ENCODE measurements at regions not wholly inside any gene's neighbourhood (a gene's known extent, or its start where the extent isn't known, plus 50 kb on each side); places are given as distances from the start of the nearest gene placed in this dataset.

- POLR2A ChIA-PET, result no interaction called here
- H3K27me3 ChIP-seq (ENCODE audit: insufficient read depth), result peaks cover 30% of the 10 kb centered on the region
Measured at GRCh38 chr20:51080516-51080915, 57.6 kb upstream of the KCNG1 start.

DNA sequence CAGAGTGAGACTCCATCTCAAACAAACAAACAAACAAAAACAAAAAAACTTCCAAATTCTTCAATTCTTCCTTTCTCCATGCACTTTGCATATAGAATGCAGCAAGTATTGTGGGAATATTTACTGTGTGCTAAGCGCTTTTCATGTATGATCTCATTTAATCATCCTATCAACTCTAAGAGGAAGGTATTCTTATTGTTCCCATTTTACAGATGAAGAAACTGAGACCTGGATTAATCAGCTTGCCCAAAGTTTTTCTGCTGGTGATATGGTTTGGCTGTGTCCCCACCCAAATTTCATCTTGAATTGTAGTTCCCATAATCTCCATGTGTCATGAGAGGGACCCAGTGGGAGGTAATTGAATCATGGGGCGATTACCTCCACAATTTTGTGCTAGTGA, 56.6 kb upstream of the KCNG1 start:
- Histone ChIP-seq H3K4me3 (ENCODE audit: low read depth in 2 of 2, low read length in 1 of 2) (no peak overlapping the region), H3K27ac (ENCODE audit: low read depth in 2 of 2, low read length in 1 of 2) (no peak overlapping the region), H3K9me2 (no peaks in the 10 kb centered on the region), H3K9me3 (no peaks in the 10 kb centered on the region), H3K79me2 (ENCODE audit: insufficient read depth) (no peaks in the 10 kb centered on the region), H2AFZ (ENCODE audit: low read depth) (no peak overlapping the region), H3K36me3 (replicated peaks in 1 of 2; ENCODE audit: control insufficient read depth in 1 of 2, insufficient read depth in 2 of 2, low read length in 1 of 2) (no peaks in the 10 kb centered on the region), H3K4me2 (no peak overlapping the region), H3F3A (replicated peaks; ENCODE audit: insufficient read depth) (no peaks in the 10 kb centered on the region), H3K27me3 (ENCODE audit: insufficient read depth) (peaks cover 27% of the 10 kb centered on the region), H4K20me1 (ENCODE audit: insufficient read depth) (no peaks in the 10 kb centered on the region), H3K4me1 (ENCODE audit: control insufficient read depth in 1 of 2, insufficient read depth in 2 of 2, low read depth in 1 of 2, low read length in 1 of 2) (peaks cover 0 to 20% of the 10 kb centered on the region in 2 experiments; a peak in 1 of 4 replicates), H3K9ac (no peak overlapping the region)
- 68% methylated on average over 2 of the region's 2 CpGs for WGBS (ENCODE audit: low lambda C conversion rate)
- no peak for TF ChIP-seq SIN3A (IDR thresholded peaks at IDR 0.05; ENCODE audit: borderline replicate concordance, low read depth, low read length)
- TF ChIP-seq MXI1 (IDR thresholded peaks at IDR 0.05; ENCODE audit: low read depth, low read length), result no peak
- no peak for TF ChIP-seq YY1 (IDR thresholded peaks at IDR 0.05; ENCODE audit: low read depth)
- TF ChIP-seq MAX (IDR thresholded peaks at IDR 0.05; ENCODE audit: low read depth), result no peak
- TF ChIP-seq RAD21 (IDR thresholded peaks at IDR 0.05; ENCODE audit: low read length), result no peak
- TF ChIP-seq RCOR1 (IDR thresholded peaks at IDR 0.05; ENCODE audit: low read length), result no peak
- no peak for TF ChIP-seq FOXJ3 (CRISPR knock-in tag; IDR thresholded peaks at IDR 0.05)
- no peak for TF ChIP-seq GABPA (IDR thresholded peaks at IDR 0.05; ENCODE audit: low read depth)
- TF ChIP-seq FOXM1 (IDR thresholded peaks at IDR 0.05; ENCODE audit: low read depth), result no peak
- TF ChIP-seq ELF1 (IDR thresholded peaks at IDR 0.05), result no peak
- TF ChIP-seq, protein P1, sequence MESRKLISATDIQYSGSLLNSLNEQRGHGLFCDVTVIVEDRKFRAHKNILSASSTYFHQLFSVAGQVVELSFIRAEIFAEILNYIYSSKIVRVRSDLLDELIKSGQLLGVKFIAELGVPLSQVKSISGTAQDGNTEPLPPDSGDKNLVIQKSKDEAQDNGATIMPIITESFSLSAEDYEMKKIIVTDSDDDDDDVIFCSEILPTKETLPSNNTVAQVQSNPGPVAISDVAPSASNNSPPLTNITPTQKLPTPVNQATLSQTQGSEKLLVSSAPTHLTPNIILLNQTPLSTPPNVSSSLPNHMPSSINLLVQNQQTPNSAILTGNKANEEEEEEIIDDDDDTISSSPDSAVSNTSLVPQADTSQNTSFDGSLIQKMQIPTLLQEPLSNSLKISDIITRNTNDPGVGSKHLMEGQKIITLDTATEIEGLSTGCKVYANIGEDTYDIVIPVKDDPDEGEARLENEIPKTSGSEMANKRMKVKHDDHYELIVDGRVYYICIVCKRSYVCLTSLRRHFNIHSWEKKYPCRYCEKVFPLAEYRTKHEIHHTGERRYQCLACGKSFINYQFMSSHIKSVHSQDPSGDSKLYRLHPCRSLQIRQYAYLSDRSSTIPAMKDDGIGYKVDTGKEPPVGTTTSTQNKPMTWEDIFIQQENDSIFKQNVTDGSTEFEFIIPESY (IDR thresholded peaks at IDR 0.05; ENCODE audit: borderline replicate concordance, low read depth), result no peak
- no peak for TF ChIP-seq PBX3 (IDR thresholded peaks at IDR 0.05)
- TF ChIP-seq, protein P2, sequence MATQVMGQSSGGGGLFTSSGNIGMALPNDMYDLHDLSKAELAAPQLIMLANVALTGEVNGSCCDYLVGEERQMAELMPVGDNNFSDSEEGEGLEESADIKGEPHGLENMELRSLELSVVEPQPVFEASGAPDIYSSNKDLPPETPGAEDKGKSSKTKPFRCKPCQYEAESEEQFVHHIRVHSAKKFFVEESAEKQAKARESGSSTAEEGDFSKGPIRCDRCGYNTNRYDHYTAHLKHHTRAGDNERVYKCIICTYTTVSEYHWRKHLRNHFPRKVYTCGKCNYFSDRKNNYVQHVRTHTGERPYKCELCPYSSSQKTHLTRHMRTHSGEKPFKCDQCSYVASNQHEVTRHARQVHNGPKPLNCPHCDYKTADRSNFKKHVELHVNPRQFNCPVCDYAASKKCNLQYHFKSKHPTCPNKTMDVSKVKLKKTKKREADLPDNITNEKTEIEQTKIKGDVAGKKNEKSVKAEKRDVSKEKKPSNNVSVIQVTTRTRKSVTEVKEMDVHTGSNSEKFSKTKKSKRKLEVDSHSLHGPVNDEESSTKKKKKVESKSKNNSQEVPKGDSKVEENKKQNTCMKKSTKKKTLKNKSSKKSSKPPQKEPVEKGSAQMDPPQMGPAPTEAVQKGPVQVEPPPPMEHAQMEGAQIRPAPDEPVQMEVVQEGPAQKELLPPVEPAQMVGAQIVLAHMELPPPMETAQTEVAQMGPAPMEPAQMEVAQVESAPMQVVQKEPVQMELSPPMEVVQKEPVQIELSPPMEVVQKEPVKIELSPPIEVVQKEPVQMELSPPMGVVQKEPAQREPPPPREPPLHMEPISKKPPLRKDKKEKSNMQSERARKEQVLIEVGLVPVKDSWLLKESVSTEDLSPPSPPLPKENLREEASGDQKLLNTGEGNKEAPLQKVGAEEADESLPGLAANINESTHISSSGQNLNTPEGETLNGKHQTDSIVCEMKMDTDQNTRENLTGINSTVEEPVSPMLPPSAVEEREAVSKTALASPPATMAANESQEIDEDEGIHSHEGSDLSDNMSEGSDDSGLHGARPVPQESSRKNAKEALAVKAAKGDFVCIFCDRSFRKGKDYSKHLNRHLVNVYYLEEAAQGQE (IDR thresholded peaks at IDR 0.05; ENCODE audit: low read depth, low read length), result no peak
- TF ChIP-seq, protein P3, sequence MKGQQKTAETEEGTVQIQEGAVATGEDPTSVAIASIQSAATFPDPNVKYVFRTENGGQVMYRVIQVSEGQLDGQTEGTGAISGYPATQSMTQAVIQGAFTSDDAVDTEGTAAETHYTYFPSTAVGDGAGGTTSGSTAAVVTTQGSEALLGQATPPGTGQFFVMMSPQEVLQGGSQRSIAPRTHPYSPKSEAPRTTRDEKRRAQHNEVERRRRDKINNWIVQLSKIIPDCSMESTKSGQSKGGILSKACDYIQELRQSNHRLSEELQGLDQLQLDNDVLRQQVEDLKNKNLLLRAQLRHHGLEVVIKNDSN (IDR thresholded peaks at IDR 0.05; ENCODE audit: borderline replicate concordance, low read depth), result no peak
- TF ChIP-seq CHD2 (IDR thresholded peaks at IDR 0.05; ENCODE audit: low read length, partially characterized antibody), result no peak
- ChIA-PET POLR2A (no interaction called here), CTCF (interaction anchor here (1.5 kb wide), 1 partner anchor 91 kb away, joined by 4 read pairs; no protein-coding TSS in a partner anchor)
- DNase-seq, result no peak

More at GRCh38 chr20:51080516-51080915, 57.6 kb upstream of the KCNG1 start:
- Histone ChIP-seq H3K27ac (ENCODE audit: low read depth in 2 of 2, low read length in 1 of 2) (no peak overlapping the region), H3F3A (replicated peaks; ENCODE audit: insufficient read depth) (no peaks in the 10 kb centered on the region), H3K36me3 (replicated peaks in 1 of 2; ENCODE audit: control insufficient read depth in 1 of 2, insufficient read depth in 2 of 2, low read length in 1 of 2) (no peaks in the 10 kb centered on the region), H3K79me2 (ENCODE audit: insufficient read depth) (no peaks in the 10 kb centered on the region), H2AFZ (ENCODE audit: low read depth) (no peak overlapping the region), H3K4me2 (no peak overlapping the region), H3K4me3 (ENCODE audit: low read depth in 2 of 2, low read length in 1 of 2) (no peak overlapping the region), H3K9me2 (no peaks in the 10 kb centered on the region), H4K20me1 (ENCODE audit: insufficient read depth) (no peaks in the 10 kb centered on the region), H3K4me1 (ENCODE audit: control insufficient read depth in 1 of 2, insufficient read depth in 2 of 2, low read depth in 1 of 2, low read length in 1 of 2) (peaks cover 0 to 17% of the 10 kb centered on the region in 2 experiments; a peak in 1 of 4 replicates), H3K9me3 (no peaks in the 10 kb centered on the region), H3K9ac (no peak overlapping the region)
- DNase-seq, result no peak
- TF ChIP-seq RAD21 (IDR thresholded peaks at IDR 0.05; ENCODE audit: low read length) (no peak), GABPA (IDR thresholded peaks at IDR 0.05; ENCODE audit: low read depth) (no peak), RXRA (IDR thresholded peaks at IDR 0.05; ENCODE audit: borderline replicate concordance, low read depth) (no peak), NFIC (IDR thresholded peaks at IDR 0.05; ENCODE audit: borderline replicate concordance) (no peak)
- 49% methylated on average over 3 of the region's 3 CpGs for WGBS (ENCODE audit: low lambda C conversion rate)
- CTCF ChIA-PET, result interaction anchor here (0.6 to 1.5 kb wide), 4 partner anchors 11 to 227 kb away, joined by 3 to 4 read pairs (median 4); no protein-coding TSS in a partner anchor

All from SK-N-SH (cell line).